Neutrophil (primary cell): ENCODE measurements at regions not wholly inside any gene's neighbourhood (a gene's known extent, or its start where the extent isn't known, plus 50 kb on each side); places are given as distances from the start of the nearest gene placed in this dataset.

Experiments
- H3K27ac ChIP-seq: fragments of 200-600 bp; sonication (generic); 2 replicates; pipeline ENCODE4 v1.5.1; 2016; ENCODE audit warnings: mild to moderate bottlenecking, moderate library complexity
- H3K27me3 ChIP-seq: fragments of 200-600 bp; sonication (generic); 2 replicates; pipeline ENCODE4 v1.6.0; 2016; ENCODE audit warnings: mild to moderate bottlenecking
- H3K36me3 ChIP-seq: fragments of 200-600 bp; sonication (generic); 2 replicates; pipeline ENCODE4 v1.5.1; 2017
- H3K4me1 ChIP-seq, 2 experiments: fragments of 200-600 bp in 1 of 2; sonication (generic) in 1 of 2; 1 replicate in 1 of 2; 2 replicates in 1 of 2; pipeline versions ENCODE4 v1.5.1 to v1.6.1; 2013 to 2016; ENCODE audit warnings: low read depth in 1 of 2, low read length in 1 of 2, mild to moderate bottlenecking in 1 of 2, moderate library complexity in 1 of 2; ENCODE audit not compliant: control insufficient read depth in 1 of 2, insufficient read depth in 1 of 2
- H3K4me3 ChIP-seq, 2 experiments: fragments of 200-600 bp in 1 of 2; sonication (generic) in 1 of 2; 1 replicate in 1 of 2; 2 replicates in 1 of 2; pipeline ENCODE4 v1.5.1; 2013 to 2016; ENCODE audit warnings: low read depth in 1 of 2, low read length in 1 of 2, mild to moderate bottlenecking in 1 of 2, moderate library complexity in 1 of 2
- H3K9me3 ChIP-seq: fragments of 200-600 bp; sonication (generic); 2 replicates; pipeline ENCODE4 v1.5.1; 2016
- CTCF ChIP-seq: fragments of 200-600 bp; sonication (generic); IDR thresholded peaks from 2 replicates; pipeline ENCODE4 v1.5.1; 2016; ENCODE audit warnings: antibody characterized with exemption

- Histone ChIP-seq H3K4me3 (no peak overlapping the region), H3K27me3 (no peaks in the 10 kb centered on the region), H3K36me3 (no peaks in the 10 kb centered on the region), H3K27ac (no peak overlapping the region), H3K9me3 (no peaks in the 10 kb centered on the region), H3K4me1 (peaks cover 0 to 2% of the 10 kb centered on the region in 2 experiments)
- no peak for TF ChIP-seq CTCF
These were observed 447.7 kb upstream of the FANCL start for GRCh38 chr2:58688813-58689212.

DNA sequence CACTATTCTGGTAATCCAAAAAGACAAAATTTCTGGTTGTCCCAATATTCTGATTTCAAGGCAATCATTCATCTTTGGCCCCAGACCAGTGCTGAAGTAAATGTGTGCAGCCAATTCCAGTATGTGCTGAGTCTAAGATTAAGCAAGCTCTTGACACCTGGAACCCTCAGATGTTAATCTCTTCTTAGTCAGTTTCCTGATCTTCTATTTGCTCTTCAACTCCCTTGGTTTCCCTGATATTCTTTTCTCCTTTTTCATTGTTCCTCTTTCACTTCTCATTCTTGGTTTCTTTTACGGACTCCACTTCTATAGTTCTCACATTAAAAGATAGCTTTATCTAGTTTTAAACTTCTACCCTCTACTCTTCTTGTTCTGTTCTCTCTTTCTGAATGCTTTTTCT lies 445.7 kb upstream of the FANCL start:
- no peak overlapping the region for H3K4me3 ChIP-seq
- H3K27ac ChIP-seq = no peak overlapping the region
- no peaks in the 10 kb centered on the region for H3K27me3 ChIP-seq
- H3K4me1 ChIP-seq = peaks cover 0 to 2% of the 10 kb centered on the region in 2 experiments
- no peaks in the 10 kb centered on the region for H3K9me3 ChIP-seq
- TF ChIP-seq CTCF = no peak
- H3K36me3 ChIP-seq = no peaks in the 10 kb centered on the region

DNA sequence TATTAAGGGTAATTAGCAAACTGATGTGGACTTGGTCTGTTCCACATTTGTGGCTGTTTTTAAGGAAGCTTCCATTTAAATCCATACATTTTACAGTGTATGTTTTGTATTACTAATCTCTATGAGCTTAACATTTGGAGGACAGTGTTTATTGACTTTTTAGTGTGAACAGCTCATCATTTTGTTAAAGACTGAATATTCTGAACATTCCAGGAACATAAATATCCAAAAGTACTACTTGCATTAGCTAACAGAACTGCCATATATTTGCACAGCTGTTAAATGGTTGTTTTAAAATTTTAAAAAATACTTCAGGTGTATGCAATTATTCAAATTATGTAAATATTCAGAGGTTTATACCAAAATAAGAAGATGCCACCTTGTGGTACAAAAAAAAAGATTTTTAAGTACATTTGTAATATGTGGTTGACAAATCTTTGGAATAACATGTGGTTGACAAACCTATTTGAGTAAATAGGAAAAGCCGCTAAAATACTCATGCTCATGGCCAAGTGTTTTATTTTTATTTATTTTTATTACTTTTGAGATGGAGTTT lies 439.7 kb upstream of the FANCL start:
- H3K27me3 ChIP-seq = no peaks in the 10 kb centered on the region
- H3K9me3 ChIP-seq = no peaks in the 10 kb centered on the region
- no peaks in the 10 kb centered on the region for H3K36me3 ChIP-seq
- H3K27ac ChIP-seq = no peak overlapping the region
- no peak overlapping the region for H3K4me3 ChIP-seq
- TF ChIP-seq CTCF = no peak
- no peaks in the 10 kb centered on the region for H3K4me1 ChIP-seq

GRCh38 chr2:58677748-58678147 lies 436.6 kb upstream of the FANCL start:
- no peak overlapping the region for H3K27ac ChIP-seq
- TF ChIP-seq CTCF = no peak
- H3K4me3 ChIP-seq = no peak overlapping the region
- H3K9me3 ChIP-seq = no peaks in the 10 kb centered on the region
- H3K27me3 ChIP-seq = no peaks in the 10 kb centered on the region
- no peaks in the 10 kb centered on the region for H3K36me3 ChIP-seq
- no peaks in the 10 kb centered on the region for H3K4me1 ChIP-seq

DNA sequence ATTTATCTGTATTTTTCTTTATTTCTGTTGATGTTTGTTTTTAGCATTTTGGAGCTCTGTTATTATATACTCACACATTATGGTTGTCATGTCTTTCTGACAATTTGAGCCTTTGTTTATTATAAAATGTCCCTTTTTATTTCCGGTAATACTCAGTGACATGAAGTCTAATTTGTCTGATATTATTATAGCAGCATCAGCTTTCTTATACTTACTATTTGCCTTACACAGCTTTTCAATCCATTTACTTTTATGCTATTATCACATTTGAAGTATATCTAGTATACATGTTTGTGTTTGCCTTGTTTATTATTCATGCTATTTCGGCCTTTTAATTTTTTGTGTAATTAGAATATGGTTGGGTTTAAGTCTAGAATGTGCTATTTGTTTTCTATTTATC lies 430.6 kb upstream of the FANCL start:
- Histone ChIP-seq H3K4me1 (no peaks in the 10 kb centered on the region), H3K36me3 (no peaks in the 10 kb centered on the region), H3K4me3 (no peak overlapping the region), H3K9me3 (no peaks in the 10 kb centered on the region), H3K27ac (no peak overlapping the region), H3K27me3 (no peaks in the 10 kb centered on the region)
- no peak for TF ChIP-seq CTCF

GRCh38 chr2:58669998-58670397 lies 428.9 kb upstream of the FANCL start:
- H3K27ac ChIP-seq = no peak overlapping the region
- no peak for TF ChIP-seq CTCF
- no peaks in the 10 kb centered on the region for H3K36me3 ChIP-seq
- H3K27me3 ChIP-seq = no peaks in the 10 kb centered on the region
- no peaks in the 10 kb centered on the region for H3K9me3 ChIP-seq
- no peak overlapping the region for H3K4me3 ChIP-seq
- H3K4me1 ChIP-seq = no peaks in the 10 kb centered on the region
